Brain pericyte (primary cell): ENCODE measurements at regions not wholly inside any gene's neighbourhood (a gene's known extent, or its start where the extent isn't known, plus 50 kb on each side); places are given as distances from the start of the nearest gene placed in this dataset.
"Not testable (repeated sequence)": the region's sequence is repeated elsewhere in the genome, so short reads cannot be mapped to it uniquely, and the experiment has no call there.

ENCODE experiments used
- DNase-seq: peaks from one replicate; pipeline ENCODE4 v3.0.0-alpha.2; 2012; ENCODE audit warnings: low read depth, low spot score

DNA sequence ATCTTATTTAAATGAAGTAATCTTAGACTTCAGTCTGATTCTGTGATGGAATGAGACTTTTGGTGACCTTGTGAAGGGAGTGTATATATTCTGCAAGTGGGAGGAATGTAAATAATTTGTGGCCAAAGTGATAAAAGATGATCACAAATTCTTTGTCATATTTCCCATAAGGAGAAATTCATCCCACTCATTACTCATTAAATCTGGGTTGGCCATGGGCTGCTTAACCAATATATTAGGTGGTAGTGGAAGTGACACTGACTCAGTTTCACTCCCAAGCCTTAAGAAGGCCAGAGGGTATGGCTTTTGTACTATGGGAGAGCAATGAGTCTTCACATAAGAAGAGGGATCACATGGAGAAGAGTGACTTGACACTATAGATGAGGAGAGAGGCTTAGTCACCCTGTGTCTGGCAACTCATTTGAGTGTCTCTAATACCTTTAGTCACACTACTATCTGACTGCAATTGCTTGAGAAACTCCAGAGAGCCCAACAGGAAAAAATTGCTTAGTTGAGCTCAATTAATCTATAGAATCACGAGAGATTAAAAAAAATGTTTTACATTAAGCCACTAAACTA lies 408.2 kb upstream of the PITX2 start:
- DNase-seq: no peak

DNA sequence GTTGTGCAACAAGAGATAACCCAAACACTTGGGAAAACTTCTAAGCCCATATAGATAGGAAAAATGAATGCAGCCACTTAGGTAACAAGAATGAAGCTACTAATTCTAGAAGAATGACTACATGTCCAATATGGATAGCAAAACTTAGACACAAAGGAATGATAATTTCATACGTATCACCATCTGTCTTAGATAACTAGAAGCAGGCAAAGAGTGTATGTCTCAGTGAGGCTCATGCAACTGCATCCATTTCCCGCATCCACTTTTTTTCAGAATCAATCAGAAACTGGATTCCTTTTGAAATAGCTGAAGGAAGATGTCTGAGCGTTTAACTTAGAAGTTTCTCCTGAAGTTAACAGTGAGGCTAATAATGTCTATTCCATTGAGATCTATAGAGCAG lies 408.7 kb upstream of the PITX2 start:
- DNase-seq: no peak

DNA sequence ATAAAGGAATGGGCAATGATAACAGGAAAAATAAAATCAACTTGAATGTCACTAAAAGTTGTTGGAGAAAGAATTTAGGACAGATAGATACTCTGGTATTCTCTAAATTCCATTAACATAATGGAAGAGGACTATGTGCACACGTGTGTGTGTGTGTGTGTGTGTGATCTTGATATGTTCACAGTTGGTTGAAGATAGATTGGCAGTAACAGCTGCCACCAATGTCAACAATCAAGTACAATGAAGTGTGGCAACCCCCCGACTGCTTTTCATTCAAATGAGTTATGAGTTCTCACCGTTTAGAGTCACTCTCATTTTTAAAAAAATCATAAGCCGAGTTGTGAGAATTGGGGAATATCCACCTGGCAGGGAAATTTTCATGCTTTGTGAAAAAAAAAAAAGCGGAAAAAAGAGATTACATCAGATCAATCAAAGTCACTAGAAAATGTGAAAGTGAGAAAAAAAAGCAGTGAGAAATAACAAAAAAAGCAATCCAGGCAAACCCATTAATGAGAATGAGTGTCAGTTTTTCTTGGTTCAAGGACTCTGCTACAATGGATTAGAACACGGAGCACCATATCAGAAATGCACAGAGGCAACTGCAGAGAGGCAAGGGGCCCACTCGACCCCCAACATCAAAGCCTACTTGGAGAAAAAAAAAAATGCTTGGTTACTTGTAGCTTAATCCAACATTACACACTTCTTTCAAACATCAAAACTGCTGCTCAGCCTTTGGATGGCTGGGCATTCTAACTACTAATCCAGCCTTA lies 414.9 kb upstream of the PITX2 start:
- no peak for DNase-seq

DNA sequence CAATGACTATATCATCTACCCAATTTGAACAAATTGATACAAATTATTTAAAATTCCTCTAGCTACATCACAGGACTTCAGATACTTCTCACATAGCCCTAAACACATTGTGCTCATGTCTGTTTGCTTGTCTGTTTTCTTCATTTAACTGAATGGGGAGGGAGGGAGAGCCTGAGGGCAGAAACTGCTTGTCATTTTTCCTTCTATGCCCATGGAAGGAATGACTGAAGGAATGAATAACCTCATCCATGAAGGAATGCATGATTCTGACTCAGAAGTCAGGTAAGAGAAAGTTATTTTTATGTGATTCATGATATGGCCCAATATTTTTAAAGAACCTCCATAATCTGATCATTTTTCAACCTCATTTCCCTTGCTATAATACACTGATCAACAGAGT lies 418.0 kb upstream of the PITX2 start:
- DNase-seq: no peak

DNA sequence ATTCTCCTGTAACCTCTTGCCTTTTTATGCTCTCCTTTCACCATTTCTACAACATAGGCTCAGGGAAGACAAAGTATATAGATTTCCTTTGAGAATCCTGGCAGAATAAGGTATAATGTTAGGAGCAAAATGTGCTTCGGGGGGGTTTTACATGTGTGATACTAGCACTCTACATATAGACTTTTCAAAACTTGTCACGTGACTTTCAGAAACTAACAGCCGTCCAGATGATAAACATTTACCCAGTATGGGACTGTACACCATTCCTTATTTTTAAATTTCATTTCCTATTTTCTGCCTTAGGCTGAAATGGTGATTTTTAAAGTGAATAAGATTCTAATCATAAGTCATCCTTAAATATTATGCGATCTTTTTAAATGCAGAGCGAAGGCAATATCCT lies 420.4 kb upstream of the PITX2 start:
- DNase-seq: no peak

DNA sequence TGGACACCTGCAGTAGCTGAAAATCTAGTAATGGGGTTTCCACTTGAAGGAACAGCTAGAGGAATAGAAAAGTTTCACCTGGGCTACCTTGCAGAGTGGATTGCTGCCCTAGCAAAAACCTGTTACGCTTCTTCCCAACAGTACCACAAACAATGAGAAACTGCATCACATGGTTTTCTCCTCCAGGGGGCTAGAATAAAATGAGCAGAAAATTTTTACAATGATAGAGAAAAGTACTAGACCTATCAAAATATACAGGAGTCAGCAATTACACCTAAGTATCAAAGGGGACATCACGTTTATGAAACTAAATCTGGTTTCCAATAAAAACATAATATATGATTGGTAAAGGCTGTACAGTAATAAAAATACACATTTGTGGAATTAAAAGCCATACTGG lies 423.1 kb upstream of the PITX2 start:
- DNase-seq: no peak

DNA sequence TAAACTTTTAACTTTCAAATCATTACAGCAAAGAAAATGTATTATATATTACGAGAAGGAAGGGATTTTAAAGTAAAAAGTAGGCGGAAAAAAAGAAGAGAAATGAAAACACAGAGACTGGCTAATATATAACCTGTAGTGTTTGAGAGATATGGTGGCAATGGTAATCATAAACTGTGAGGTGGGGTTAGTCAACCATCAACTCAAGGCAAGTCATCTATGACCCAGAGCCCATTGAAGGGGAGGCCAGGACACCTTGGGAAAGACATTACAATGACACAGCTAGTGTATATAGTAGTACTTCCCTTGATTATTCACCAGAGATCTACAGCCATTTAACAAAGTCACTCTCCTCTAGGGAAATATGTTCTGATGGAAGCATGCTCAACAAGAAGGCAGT lies 423.9 kb upstream of the PITX2 start:
- DNase-seq: no peak

DNA sequence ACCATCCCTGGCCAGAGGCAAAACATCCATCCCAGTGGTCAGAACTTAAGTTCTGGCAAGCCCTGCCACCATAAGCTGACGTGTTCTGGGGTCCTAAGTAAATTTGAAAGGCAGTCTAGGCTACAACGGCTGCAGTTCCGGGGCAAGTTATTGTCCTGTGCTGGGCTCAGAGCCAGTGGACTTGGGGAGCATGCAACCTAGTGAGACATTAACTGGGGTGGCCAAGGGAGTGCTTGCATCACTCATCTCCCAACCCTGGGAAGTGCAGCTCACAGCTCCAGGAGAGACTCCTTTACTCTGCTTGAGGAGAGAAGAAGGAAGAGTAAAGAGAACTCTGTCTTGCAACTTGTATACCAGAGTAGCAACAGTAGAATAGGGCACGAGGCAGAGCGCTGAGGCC lies 425.4 kb upstream of the PITX2 start:
- no peak for DNase-seq

DNA sequence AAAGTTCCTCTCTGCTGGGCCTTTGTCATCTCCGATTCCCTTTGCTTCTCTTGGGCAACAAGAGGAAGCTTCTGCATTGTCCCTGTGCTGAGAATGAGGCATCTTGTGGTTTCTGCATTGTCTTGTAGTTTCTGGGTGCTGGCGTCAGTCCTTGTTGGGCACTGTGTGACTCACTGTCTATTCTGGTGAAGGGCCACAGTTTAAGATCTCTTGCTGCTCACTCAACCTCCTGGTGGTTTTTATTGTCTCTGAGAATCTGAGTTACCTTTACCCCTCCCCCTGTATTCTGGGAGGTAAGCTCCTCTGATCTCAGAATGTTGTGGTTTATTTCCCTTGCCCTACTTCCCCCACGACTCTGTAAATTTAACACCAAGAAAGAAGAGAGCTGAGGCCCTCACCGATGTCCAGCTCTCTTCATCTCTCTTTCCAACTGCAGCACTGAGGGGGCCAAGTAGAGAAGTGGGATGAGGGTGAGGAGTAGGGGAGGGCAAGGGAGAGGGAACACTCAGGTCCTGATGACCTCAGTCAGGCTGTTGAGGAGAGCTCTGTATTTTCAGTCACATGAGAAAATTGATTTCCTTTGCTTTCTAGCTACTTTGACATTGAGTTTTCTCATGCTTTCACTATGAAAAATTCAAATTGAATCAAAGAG lies 441.6 kb upstream of the PITX2 start:
- DNase-seq: no peak

DNA sequence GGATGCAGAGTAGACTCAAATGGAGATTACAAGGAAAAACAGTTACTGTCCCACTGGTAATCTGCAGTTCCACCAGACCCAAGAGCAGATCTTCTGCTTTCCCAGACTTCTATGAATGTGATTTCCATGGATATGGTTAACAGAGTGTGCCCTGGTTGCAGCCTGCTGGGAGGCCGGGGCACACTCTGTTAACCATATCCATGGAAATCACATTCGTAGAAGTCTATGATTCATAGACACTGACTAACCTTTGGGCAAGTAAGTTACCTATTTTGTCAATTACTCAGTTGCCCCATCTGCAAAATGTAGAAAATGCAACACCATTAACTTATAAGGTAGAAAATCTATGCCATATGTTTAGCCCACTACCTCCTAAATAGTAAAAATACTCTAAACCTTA lies 443.1 kb upstream of the PITX2 start:
- no peak for DNase-seq

DNA sequence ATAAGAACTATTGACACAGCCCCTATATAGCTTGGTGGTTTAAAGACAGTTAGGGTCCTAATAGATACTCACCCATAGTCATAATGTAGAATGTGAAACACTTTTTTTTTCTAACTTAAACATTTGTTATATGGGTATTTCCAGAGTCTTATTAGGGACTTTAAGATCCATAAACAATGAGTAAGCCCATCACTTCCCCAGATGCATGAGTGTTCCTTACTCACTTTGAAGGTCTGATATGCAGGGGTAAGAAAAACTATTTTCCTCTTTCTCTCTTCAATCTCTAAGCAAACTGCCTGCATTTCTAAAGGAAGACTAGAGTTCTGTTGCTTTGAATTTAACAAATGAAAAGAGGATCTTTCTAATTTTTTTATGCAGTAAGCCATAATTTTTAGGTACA lies 443.6 kb upstream of the PITX2 start:
- DNase-seq: no peak

DNA sequence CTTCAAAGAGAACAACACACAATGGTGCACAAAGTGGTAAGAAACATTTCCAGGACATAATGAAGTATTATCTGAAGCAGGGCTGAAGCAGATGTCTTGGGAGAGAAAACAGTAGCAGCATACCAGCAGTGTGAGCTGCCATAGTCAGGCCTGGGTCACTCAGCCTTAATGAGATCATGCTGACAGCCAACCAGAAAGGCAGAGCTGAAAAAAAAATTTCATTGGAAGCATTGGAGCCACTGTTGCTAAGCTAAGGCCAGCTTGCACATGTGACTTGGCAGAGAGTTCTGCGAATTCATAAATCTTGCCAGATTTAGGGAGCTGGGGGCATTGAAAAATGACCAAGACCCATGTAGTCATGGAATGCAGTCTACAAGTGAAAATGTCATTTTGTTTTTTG lies 444.0 kb upstream of the PITX2 start:
- DNase-seq: no peak

DNA sequence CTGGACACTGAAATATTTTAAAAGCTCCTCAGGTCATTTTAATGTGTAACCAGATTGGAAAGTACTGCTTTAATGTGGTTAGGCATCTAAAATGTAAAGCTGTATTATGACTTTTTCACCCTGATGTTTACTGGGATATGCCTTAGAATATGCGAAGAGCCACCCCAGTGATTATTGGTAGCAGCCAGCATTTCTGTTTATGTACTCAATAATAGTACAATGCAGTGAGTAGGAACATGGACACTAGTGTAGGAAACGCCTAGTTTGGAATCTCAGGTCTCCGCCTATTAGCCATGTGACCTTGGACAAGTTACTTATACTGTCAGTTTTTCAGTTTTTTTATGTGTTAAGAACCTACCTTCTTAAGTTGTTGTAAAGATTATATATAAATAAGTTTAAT lies 446.0 kb upstream of the PITX2 start:
- no peak for DNase-seq

DNA sequence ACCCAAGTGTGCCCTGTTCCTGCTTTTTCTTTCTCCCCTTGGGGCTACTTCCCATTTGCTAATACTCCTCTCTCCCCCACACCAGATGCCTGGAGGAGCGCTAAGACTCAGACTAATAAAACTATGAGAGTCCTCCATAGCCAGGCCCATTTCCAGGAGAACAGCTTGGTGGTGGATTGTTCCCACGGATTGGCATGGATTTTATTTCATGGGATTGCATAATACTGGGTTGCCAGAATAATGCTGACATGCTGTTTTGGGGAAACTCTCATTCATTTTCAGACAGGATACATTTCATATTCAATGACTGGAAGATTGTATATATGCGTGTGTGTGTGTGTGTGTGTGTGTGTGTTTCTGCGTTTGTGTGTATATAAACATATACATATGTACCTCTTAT lies 447.5 kb upstream of the PITX2 start:
- DNase-seq: no peak

DNA sequence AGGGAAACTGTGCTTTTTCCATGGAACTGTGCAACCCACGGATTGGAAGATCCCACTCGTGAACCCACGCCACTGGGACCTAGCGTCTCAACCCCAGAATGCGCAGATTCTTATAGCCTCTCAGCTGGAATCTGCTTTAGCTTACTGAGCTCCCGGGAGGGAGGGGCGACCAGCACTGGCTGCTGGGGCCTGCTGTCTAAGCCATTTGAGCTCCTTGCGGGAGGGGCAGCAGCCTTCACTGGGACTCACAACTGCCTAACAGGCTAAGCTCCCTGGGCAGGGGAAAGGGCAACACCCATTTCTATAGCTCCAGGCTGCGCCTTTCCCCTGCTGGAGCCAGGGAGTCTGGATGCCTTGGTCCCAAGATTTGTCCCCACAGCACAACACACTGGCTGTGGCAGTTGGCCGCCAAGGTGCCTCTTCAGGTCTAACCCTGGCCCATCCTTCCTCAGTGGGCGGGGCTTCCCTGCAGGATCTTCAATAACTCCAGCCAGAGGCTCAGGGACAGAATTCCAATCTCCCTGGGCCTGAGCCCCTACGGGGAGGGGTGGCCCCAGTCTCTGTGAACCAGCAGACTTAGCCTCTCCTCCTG lies 451.7 kb upstream of the PITX2 start:
- no peak for DNase-seq

DNA sequence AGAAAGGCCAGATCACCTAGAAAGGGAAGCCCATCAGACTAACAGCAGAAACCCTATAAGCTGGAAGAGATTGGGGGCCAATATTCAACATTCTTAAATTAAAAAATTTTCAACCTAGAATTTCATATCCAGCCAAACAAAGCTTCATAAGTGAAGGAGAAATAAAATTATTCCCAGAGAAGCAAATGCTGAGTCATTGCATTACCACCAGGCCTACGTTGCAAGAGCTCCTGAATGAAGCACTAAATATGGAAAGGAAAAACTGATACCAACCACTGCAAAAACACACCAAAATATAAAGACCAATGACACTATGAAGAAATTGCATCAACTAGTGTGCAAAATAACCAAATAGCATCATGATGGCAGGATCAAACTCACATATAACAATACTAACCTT lies 453.4 kb upstream of the PITX2 start:
- not testable (repeated sequence) for DNase-seq

DNA sequence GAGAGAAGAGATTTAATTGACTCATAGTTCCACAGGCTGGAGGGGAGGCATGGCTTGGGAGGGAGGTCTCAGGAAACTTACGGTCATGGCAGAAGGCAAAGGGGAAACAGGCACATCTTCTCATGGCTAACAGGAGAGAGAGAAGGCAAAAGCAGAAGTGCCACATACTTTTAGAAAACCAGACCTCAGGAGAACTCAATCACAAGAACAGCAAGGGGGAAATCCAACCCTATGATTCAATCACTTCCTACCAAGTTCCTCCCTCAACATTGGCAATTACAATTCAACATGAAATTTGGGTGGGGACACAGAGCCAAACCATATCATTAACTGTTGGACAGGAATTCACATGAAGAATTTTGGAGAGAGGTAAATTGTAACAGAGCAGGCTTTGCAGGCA lies 485.3 kb upstream of the PITX2 start:
- no peak for DNase-seq

DNA sequence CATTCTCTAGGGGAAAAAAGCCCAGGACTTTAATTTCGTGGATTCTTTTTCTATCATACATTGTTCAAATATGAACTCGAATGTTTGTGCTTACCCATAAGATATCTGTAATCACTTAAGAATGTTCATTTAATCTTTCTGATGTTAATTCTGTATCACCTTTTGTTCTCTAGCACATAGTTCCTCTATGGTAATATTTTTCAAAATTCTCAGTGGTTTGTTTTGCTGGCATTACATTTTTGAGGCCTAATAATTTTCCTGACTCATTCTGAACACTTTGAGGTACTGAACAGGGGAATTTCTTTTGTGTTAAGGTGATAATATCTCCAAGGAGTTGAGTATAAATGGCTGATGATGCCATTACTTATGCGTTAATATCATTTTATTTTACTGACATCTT lies 490.7 kb upstream of the PITX2 start:
- DNase-seq: no peak

DNA sequence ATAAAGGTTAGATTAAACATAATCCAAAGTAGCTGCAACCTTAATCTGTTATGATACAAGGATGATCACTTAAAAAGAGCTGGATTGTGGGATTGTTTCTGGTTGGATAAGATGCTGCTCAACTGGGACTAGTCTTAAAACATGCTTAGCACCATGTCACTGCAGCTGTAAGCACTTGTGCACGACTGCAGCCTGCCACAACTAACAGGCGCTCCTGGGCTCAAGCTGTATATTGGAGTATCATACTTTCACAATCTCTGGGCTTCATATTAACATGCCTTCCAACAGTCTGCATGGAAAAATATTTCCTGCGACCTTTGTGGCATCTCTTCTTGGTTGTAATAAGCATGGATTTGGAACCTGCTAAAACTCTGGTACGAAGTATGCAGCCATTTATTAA lies 493.0 kb upstream of the PITX2 start:
- no peak for DNase-seq

DNA sequence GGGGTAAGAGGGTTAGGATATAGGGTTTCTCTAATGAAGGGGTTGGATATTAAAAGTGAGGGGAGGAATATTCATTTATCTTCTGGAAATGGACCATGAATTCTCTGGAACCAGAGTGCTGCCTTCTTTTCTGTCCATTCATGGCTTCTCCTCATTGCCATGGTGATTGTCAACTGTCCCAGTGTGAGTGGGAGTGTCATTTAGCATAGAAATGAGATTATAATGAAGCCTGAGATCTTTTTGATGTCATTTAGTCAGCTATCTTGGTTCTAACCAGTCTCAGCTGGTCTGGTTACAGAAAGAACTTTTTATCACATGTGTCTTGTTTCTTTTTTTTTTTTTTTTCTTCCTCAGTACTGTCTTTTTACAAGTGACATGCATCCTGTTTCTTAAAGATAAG lies 497.3 kb upstream of the PITX2 start:
- no peak for DNase-seq

DNA sequence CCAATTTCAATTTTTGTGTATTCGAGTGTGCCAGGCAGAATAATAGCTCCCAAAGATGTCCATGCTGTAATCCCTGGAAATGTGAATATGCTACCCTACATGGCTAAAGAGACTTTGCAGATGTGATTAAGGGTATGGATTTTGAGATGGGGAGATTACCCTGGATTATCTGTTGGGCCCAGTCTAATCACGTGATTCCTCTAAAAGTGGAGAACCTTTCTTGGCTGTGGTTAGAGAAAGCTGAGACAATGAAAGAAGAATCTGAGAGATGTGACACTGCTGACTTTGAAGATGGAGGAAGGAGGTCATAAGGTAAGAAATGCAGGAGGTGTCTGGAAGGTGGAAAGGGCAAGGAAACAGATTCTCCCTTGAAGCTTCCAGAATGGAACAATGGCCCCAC lies 503.5 kb upstream of the PITX2 start:
- no peak for DNase-seq

DNA sequence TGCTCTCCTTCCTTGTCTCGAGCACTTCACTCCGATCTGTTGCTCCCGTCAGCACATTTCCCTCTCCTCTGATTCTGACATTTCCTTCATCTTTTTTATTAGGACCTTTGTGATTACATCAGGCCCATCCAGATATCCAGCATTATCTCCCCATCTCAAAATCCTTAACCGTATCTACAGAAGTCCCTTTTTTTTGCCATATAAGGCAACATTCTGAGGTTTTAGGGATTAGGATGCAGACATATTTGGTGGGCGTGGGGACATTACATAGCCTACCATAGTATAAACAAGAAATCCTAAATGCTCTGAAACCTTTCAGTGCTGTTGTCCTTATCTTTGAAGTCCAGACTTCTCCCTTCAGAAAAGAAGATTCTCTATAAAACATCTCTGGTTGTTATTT lies 505.0 kb upstream of the PITX2 start:
- no peak for DNase-seq

DNA sequence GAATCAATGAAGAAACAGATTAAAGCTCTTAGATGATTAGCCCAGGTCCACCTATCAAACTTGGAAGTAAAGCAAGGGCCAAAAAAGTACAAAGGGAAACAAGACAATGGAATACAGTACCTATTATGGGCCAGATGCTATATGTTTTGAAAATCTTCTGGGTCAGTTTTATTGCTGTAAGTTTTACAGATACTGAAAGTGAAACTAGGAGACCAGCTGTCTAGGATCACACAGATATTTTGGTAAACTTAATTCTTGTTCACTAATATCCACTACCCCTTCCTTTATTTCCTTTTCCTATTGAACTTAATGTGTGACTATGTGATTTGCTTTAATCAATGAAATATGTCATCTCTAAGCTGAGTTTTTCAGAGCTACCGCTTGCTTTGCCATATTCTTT lies 505.4 kb upstream of the PITX2 start:
- no peak for DNase-seq
